ENCODE measurements at regions not wholly inside any gene's neighbourhood (a gene's known extent, or its start where the extent isn't known, plus 50 kb on each side); places are given as distances from the start of the nearest gene placed in this dataset.

DNA sequence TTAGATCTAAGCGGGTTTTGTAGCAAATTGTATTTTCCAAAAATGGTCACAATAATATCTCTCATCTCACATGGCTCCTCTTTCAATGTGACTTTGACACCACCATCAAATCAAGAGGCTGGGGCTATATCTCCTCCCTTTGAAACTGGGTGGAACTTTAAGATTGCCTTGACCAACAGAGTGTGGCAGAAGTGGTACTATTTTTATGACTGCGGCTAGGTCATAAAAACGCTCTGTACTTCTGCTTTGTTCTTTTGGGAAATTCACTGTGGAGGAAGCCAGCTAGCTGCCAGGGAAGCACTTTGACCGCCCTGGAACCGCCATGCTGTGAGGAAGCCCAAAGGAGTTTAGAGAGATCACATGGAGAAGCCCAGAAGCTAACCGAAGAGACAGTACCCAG is 50.7 kb upstream of the ACOT11 start:
- DNase-seq: no peak

DNA sequence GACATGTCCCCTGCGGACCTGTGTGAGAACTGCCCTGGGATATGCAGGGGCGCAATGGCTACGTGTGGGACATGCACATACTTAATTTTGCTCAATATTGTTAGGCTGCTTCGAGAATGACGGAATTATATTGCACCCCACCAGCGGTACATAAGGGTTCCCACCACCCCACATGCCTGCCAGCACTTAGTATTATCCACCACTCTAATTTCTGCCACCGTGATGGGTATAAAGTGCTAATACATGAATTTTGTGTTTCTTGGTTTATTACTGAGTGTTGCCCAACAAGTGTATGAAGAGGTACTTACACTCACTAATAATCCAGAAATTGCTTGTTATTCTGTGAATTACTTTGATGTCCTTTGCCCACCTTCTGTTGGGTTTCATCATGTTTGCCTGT is 52.1 kb upstream of the ACOT11 start:
- DNase-seq: no peak

DNA sequence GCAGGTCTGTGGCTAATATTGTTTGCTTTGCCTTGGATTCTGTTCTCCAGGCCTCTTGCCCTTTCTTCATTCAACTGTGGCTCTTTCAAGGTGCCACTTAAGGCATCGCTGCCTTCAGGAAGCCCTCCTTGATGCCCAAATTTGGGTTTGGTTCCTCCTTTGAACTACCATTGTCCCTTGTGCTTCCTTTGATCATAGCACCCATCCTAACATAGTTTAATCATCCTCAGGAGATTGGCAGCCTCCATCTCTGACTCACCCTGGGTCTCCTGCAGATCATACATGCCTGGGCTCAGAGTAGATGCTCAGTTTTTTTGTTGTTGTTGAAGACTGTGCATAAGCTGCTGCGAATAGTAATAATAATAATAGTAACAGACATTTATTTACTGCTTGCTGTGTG is 54.4 kb upstream of the ACOT11 start:
- no peak for DNase-seq

DNA sequence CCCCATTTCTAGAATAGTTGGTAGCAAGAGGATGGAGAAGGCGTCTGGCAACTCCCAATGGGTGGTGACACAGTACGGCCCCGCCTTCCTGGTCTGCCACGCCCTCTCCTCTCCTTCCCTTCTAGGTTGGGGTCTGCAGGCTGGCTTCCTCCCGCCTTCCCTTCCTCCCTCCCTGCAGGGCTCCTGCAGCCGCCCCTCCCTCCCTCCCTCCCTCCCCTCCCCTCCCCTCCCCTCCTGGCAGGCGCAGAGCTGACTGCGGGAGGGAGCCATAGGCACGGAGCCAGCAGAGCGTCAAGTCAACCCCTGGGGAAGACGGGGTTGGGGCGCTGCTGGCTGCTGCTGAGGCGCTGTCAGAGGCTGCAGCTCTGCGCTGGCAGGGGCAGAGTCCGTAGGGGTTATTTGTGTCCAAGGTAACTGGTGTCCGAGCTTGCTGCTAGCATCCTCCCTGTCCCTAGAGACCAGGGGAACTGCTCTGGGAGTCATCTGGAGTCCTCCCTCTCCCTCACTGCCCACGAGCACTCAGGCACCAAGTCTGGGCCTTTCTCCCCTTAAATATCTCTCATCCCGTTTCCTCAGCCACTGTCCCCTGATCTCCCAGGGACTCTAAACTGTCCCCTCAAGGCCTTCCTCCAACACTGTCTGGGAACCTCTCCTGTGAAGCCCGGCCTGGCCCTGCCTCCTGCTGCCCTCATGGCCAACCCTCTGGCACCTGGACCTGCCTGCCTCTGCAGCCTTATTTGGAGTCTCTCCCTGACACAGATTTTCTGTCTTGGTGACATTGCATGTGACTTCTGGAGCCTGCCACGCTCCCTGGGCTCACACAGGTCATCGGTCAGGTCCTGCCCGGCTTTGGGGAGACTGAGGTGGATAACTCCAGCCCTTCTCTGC is 57.4 kb upstream of the ACOT11 start:
- no peak for DNase-seq

DNA sequence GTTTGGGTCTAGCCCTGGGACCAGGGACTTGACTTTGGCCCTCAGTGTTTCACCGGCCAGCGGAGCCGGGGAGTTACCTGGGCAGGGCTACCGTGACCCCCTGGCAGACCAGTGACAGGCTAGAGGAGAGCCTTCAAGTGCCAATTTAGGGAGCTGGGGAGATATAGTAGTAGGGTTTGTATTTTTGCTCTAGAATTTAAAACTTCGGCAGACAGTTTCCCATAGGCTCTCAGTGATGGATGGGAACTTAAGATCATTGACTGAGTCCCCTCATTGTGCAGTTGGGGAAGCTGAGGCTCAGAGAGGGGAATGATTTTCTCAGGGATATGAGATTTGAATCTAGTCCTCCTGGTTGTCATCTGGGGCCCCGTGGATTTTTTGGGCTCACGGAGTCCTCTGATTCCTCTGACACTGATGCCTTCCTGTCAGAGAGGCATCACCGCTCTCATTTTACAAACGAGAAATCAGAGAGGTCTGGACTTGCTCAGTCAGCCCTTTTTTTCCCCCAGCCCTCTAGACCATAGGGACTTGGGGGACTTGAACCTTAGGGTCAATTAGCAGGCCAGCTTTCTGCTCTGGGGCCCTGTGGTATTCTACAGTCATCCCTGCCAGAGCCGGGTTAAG is 58.3 kb upstream of the ACOT11 start:
- no peak for DNase-seq

DNA sequence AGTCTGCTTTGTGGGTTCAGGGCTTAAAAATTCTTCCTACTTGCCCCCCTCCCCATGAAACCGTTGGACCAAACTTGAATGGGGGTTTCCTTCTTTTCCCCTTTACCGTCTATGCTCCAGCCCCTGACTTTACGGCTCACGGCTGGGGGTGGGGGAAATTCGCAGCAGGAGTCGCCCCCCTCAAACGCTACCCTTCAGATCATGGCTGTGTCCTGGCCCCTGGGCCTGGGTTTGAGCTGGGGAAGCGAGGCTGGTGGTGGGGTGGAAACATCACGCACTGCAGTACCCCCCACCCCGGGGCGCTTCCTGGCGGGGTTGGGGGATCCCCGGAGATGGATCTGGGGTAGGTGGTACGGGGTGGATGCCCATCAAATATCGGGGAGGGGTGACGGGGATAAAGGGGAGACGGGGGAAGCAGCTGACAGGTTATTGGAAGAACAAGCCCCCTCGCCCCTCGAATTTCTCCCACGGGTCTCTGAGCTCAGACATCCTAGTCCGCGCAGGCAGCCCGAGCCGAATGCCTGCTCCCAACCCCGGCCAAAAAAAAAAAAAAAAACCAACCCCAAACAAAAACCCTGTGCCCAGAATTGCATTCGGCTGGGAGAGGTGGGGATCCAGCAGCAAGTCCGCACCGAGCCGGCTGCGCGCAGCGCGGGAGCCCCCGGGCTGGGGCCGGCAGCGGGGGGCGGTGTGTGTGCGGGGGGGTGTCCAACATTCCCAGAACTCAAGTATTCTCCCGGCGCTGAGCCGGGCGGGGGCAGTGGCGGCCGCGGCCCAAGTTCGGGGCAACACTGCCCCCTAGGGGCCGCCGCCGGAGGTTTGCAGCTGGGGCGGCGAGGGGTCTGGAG is 59.0 kb upstream of the ACOT11 start:
- DNase-seq: peak; percentile 58

DNA sequence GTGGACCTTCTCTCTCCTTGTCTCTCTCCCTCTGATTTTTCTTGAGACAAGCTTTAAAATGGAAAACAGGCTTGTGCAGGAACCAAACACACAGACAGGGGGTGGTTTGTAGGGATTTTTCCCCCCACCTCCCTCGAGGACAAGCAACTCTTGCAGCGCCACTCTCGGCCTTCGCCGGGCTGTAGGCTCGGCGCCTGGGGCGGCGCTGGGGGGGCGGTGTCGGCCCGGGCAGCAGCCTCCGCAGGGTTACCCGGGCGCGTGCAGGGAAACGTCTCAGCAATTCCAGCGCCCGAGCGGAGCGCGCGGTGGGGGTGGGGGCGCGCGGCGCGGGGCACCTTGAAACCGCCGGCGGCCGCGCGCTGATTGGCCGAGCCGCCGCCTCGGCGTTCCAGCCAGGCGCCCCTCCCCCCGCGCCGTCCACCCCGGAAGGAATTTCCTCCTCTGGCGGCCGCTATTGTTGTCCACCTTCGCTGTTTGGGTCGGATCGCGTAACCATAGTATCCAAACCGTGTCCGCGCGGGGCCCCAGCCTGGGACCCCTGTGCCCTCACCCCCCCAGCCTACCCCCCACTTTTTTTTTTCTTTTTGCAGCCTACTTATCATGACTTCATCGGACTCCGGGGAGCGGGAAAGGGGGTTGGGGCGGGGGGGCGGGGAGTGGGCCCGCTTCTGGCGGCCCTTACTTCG is 59.8 kb upstream of the ACOT11 start:
- peak; percentile 66 for DNase-seq

DNA sequence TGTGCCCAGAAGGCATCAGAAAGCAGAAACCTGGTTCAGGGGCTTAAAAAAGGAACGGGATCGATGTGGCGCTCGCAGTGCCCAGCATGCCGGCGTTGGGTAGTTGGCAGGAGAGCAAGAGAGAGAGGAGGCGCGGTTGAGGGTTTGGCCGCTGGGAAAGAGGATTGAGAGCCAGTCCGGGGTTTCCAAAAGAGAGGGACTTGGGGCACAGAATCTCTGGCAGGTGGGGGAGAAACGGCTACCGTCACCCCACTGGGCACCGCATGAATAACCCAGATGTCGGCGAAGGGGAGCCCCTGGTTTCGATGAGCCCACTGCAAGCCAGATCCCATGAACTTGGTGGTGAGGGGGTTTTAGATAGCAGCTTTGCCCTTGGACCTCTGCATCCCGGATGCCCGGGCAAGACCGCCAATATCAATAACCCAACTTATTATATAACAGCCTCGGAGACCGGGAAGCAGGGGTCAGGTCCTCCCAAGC is 60.4 kb upstream of the ACOT11 start:
- DNase-seq: no peak

DNA sequence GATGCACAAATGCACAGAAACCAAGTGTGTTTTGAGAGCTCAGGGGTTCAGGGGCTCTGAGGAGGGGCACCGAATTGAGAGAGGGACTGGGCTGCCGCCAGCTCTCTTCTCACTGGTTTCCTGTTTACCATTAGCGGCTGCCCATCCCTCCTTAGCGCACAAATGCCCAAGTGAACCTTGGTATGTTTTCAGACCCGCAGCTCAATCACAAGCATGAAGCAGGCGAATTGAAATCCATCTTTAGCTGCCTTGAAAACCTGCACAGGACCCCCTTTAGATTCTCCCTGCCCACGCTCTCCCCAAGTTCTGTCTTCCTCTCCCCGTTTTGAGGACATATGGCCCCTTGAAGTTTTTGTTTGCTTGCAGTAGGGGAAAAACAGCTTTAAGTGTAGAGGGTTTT is 61.1 kb upstream of the ACOT11 start:
- DNase-seq: no peak

DNA sequence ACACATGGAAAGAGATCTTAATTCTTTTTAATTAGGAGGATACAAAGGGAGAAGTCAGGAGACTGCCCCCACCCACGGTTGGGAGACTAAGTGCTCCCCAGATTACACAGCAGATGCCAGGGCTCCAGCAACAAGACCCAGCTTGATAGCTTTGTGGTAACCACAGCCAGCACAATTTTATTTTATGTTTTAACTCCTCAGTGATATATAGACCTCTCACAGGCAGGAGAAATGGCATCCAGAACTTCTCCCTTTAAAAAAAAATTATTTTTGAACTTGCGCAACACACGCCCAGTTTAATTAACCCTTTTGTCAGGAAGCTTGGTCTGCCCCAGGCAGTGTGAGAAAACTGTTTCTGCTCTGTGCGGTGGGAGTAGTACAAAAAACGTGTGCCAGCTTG is 62.6 kb upstream of the ACOT11 start:
- no peak for DNase-seq

DNA sequence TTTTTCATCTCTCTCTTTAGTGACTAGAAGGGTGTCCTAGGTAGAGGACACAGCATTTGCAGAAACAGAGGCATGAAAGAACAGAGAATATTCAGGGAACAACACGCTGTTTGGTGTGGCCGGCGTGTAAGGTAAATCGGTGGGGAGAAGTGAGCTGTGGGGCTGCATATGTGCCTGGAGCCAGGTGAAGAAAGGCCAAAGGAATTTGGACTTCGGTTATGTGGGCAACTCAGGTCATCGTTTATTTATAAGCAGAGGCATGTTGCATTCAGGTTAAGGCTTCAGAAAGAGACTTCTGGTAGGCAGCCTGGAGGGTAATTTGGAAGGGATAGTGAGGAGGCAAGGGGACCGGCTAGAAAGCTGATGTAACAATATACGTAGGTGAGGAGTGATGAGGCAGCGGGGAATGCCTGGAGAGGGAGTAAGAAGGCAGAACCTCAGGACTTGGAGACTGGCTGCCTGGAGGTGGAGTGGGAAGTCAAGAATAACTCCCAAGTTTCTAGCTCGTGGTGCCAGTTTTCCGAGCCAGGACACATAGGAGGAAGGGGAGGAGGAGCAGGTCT is 64.1 kb upstream of the ACOT11 start:
- DNase-seq: no peak

DNA sequence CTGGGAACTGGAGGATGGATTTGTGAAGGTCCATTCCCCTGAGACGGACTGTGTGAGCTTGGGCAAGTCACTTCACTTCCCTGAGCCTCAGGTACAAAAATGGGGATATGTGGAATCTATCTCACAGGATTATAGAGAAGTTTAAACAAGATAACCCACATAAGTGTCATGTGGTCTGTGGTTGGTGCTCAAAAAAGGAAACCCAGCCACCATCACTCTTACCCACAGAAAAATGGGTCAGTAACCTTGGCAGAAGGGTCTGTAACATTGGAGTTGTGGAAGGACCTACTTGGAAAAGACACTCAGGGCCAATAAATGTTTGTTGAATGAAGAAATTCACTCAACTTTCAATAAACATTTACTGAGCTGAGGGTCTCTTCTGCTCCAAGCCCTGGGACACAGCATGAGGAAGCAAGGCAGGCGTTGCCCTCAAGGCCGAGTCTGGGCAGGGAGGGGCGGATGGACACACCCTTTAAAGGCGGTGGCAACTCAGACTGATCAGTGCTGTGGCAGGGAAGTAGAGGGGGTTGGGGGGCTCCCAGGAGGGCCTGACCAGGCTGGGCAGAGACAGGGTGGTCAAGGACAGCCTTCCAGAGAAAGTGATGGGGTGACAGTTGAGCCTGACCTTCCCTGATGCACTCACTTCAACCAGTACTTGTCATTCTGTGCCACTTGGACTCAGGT is 66.7 kb upstream of the ACOT11 start:
- no peak for DNase-seq

DNA sequence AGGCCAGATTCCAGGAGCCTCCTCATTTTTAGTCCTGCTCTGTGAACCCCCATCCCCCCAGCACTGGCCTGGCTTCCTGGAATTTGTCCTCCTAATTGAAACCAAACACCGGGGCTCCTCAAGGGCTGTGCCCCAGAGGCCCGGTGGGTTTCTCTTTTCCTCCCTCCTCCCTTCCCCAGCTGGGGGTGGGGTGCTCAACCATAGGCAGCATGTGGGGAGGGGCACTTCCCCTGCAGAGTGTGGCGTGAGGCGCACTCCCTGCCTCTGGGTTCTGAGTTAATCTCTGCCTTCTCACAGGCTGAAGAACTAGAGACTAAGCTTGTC is 67.5 kb upstream of the ACOT11 start:
- DNase-seq: no peak

DNA sequence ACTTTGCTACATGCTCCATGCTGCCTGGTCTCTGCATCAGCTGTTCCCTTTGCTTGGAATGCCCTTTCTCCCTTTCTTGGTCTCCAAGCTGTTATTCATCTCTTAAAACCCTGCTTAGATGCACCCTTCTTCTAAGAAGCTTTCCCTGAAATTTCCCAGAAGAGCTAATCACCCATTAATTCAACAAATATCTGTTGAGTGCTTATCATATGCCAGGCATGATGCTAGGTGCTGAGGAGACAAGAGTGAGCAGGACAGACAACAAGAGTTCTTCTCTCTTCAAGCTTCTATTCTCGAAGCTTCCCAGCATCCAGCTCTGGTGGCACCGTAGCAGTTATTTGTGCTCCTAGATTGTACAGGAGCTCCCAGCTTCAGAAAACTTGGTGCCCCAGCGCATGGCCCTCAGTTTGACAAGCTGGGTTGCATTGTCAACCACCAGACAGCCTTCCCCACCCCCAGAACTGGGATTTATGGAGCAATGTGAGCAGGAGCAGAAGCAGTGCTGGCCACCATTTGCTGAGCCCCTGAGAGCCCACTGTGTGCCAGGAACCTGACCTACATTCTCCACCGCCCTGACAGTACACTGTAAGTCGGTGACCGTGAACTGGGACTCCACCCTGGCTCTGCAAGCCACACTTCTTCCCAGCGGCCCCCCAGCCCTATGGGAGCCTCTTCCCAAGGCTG is 68.0 kb upstream of the ACOT11 start:
- no peak for DNase-seq

DNA sequence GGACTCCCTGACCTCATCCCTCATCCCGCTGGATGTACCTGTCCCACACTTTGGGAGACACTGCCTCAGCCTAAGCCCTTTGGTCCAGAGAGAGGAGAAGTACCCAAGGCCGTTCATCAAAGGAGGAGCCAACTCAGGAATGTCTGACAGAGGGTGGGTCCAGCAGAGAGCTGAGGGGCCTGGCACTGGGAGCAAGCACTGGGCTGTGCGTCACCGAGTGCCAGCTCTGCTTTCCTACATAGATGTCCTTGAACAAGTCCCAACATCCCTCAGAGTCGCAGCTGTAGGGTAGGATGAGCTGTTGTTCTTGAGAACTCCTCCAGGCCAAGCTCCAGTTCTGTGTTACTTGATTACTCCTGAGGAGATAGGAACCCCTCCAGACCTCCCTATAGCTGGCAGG is 68.8 kb upstream of the ACOT11 start:
- no peak for DNase-seq

DNA sequence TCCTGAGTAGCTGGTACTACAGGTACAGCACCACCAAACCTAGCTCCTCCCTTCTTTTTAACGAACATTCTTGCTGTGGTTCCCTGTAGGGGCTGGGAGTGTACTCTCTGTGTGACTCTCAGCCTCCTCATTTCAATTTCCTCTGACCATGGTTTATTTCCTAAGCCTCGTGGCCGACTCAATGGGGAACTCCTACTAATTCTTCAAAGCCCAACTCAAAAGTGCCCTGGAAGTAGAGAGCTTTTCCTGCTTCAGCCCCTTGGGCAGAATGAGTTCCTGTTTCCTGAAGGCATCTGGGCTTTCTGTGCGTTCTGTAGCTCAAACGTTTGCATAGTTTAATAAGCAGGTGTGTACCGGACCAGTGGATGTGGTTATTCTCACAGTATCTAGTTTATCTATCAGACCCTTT is 70.9 kb upstream of the ACOT11 start:
- DNase-seq: no peak

DNA sequence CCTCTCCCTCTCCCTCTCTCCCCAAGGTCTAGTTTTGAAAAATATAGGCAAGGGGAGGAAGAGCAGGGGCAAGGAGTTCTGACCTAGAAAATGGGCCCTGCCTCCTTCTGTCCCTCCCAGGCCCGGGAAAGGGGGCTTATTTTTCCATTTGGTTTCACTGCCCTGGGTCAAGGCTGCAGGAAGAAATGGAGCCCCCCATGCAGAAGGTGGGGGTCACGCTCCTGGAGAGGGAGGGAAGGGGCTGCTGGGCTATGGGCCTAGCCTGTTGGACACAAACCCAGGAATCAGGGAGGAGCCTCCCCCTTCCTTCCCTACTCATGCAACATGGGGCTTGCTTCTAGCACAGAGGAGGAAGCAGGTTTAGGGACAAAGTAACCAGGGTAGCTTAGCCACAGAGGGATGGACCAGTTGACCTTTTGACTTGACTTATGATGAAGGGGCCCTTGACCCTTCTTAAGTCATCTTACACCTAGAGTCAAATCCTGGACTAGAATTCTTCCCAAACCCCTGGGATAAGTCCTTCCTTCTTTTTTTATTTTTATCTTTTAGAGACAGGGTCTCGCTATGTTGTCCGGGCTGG is 70.4 kb upstream of the SSBP3 start:
- no peak for DNase-seq

DNA sequence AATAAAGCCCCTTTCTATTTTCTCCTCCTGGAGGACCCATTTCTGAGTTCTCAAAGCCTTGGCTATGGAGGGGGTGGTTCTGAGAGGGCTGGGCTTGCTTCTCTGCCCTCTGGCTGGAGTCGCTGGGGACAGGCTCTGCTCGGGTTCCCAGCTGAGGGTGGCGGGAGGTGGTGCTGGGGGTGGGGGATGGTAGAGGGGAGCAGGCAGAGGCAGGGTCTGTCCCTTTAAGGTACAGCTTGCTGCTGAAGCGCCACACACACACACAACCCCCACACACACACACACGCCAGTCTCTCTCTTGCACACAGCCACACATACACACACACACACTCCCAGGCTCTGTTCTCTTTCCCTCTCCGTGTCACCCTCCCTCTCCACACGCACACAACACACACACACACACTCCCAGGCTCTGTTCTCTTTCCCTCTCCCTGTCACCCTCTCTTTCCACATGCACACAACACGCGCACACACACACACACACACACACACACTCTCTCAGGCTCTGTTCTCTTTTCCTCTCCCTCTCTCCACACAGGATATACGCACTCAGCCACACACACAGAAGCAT is 69.8 kb upstream of the SSBP3 start:
- DNase-seq: no peak

DNA sequence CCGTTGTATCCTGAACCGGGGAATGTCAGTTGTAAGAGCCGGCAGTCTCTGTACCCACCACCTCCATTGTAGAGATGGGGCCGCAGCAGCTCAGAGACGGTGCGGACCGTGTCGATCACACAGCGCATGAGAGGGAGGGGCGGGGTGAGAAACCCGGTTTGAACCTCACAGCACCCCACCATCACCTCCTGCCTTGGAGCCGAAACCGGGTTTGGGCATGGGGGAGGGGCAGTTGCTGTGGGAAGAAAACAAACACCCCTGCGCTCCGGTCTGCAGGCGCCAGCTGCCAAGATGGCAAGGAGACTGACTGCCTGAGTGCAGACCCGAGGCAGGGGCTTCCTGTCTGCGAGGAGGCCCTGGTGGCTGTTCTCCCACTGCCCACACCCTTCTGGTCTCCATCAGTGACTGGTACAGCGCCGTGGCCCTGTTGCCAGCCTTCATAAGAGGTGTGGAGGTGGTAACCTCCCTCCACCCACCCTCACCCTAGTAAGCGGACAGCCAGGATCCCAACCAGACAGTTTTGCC is 69.2 kb upstream of the SSBP3 start:
- peak; percentile 29 for DNase-seq
